ENCODE measurements at regions not wholly inside any gene's neighbourhood (a gene's known extent, or its start where the extent isn't known, plus 50 kb on each side); places are given as distances from the start of the nearest gene placed in this dataset.

GRCh38 chr2:75790814-75791467 lies 80.2 kb upstream of the GCFC2 start:
- Histone ChIP-seq H3K9me2 (replicated peaks; ENCODE audit: low read depth, low read length) (no peaks in the 10 kb centered on the region), H3K4me2 (ENCODE audit: low read depth, low read length, poor library complexity, severe bottlenecking) (no peak overlapping the region), H3K79me2 (ENCODE audit: insufficient read depth, low read length) (no peaks in the 10 kb centered on the region), H3K4me1 (ENCODE audit: insufficient read depth, low read length, poor library complexity, severe bottlenecking) (no peaks in the 10 kb centered on the region), H3K27me3 (ENCODE audit: insufficient read depth, low read length, poor library complexity, severe bottlenecking) (no peaks in the 10 kb centered on the region), H3K36me3 (ENCODE audit: insufficient read depth, low read length) (no peaks in the 10 kb centered on the region), H3K9me3 (ENCODE audit: insufficient read depth, low read depth, low read length) (no peaks in the 10 kb centered on the region), H3K9ac (ENCODE audit: low read depth, low read length, poor library complexity, severe bottlenecking) (no peak overlapping the region), H2AFZ (ENCODE audit: low read length) (no peak overlapping the region), H3F3A (ENCODE audit: low read depth) (no peaks in the 10 kb centered on the region), H3K4me3 (ENCODE audit: low read length, poor library complexity, severe bottlenecking) (no peak overlapping the region), H4K20me1 (ENCODE audit: insufficient read depth, low read length, poor library complexity, severe bottlenecking) (no peaks in the 10 kb centered on the region)
- no peak for TF ChIP-seq EZH2phosphoT487 (IDR thresholded peaks at IDR 0.05; ENCODE audit: borderline replicate concordance)

GRCh38 chr2:75790121-75790813 lies 79.6 kb upstream of the GCFC2 start:
- no peaks in the 10 kb centered on the region for H3K9me3 ChIP-seq (ENCODE audit: insufficient read depth, low read depth, low read length)
- no peak overlapping the region for H3K9ac ChIP-seq (ENCODE audit: low read depth, low read length, poor library complexity, severe bottlenecking)
- no peaks in the 10 kb centered on the region for H3K27me3 ChIP-seq (ENCODE audit: insufficient read depth, low read length, poor library complexity, severe bottlenecking)
- H3K79me2 ChIP-seq (ENCODE audit: insufficient read depth, low read length), result no peaks in the 10 kb centered on the region
- H3K4me1 ChIP-seq (ENCODE audit: insufficient read depth, low read length, poor library complexity, severe bottlenecking), result no peaks in the 10 kb centered on the region
- no peak for TF ChIP-seq CTCF (conservative IDR thresholded peaks at IDR 0.05; ENCODE audit: low read length)
- TF ChIP-seq EZH2phosphoT487 (IDR thresholded peaks at IDR 0.05; ENCODE audit: borderline replicate concordance), result no peak
- no peaks in the 10 kb centered on the region for H3K36me3 ChIP-seq (ENCODE audit: insufficient read depth, low read length)
- H4K20me1 ChIP-seq (ENCODE audit: insufficient read depth, low read length, poor library complexity, severe bottlenecking), result no peaks in the 10 kb centered on the region
- no peaks in the 10 kb centered on the region for H3F3A ChIP-seq (ENCODE audit: low read depth)
- 0 out of 2 replicates have a peak overlapping the region, but pooled peaks have one; percentile 40 for H2AFZ ChIP-seq (ENCODE audit: low read length)
- no peak overlapping the region for H3K4me3 ChIP-seq (ENCODE audit: low read length, poor library complexity, severe bottlenecking)
- no peak overlapping the region for H3K4me2 ChIP-seq (ENCODE audit: low read depth, low read length, poor library complexity, severe bottlenecking)
- no peaks in the 10 kb centered on the region for H3K9me2 ChIP-seq (replicated peaks; ENCODE audit: low read depth, low read length)

GRCh38 chr2:75788902-75789301 lies 78.2 kb upstream of the GCFC2 start:
- TF ChIP-seq CTCF (conservative IDR thresholded peaks at IDR 0.05; ENCODE audit: low read length) (no peak), EZH2phosphoT487 (IDR thresholded peaks at IDR 0.05; ENCODE audit: borderline replicate concordance) (no peak)

More at GRCh38 chr2:75788902-75789301, 78.2 kb upstream of the GCFC2 start:
- Histone ChIP-seq H3K4me1 (ENCODE audit: insufficient read depth, low read length, poor library complexity, severe bottlenecking) (no peaks in the 10 kb centered on the region), H3K79me2 (ENCODE audit: insufficient read depth, low read length) (no peaks in the 10 kb centered on the region), H4K20me1 (ENCODE audit: insufficient read depth, low read length, poor library complexity, severe bottlenecking) (no peaks in the 10 kb centered on the region), H3K27me3 (ENCODE audit: insufficient read depth, low read length, poor library complexity, severe bottlenecking) (no peaks in the 10 kb centered on the region), H3K9me3 (ENCODE audit: insufficient read depth, low read depth, low read length) (no peaks in the 10 kb centered on the region), H3K4me2 (ENCODE audit: low read depth, low read length, poor library complexity, severe bottlenecking) (no peak overlapping the region), H3F3A (ENCODE audit: low read depth) (no peaks in the 10 kb centered on the region), H3K9me2 (replicated peaks; ENCODE audit: low read depth, low read length) (no peaks in the 10 kb centered on the region), H3K4me3 (ENCODE audit: low read length, poor library complexity, severe bottlenecking) (no peak overlapping the region), H3K9ac (ENCODE audit: low read depth, low read length, poor library complexity, severe bottlenecking) (no peak overlapping the region), H3K36me3 (ENCODE audit: insufficient read depth, low read length) (no peaks in the 10 kb centered on the region), H2AFZ (ENCODE audit: low read length) (no peak overlapping the region)
